ENCODE measurements at regions not wholly inside any gene's neighbourhood (a gene's known extent, or its start where the extent isn't known, plus 50 kb on each side); places are given as distances from the start of the nearest gene placed in this dataset.

DNA sequence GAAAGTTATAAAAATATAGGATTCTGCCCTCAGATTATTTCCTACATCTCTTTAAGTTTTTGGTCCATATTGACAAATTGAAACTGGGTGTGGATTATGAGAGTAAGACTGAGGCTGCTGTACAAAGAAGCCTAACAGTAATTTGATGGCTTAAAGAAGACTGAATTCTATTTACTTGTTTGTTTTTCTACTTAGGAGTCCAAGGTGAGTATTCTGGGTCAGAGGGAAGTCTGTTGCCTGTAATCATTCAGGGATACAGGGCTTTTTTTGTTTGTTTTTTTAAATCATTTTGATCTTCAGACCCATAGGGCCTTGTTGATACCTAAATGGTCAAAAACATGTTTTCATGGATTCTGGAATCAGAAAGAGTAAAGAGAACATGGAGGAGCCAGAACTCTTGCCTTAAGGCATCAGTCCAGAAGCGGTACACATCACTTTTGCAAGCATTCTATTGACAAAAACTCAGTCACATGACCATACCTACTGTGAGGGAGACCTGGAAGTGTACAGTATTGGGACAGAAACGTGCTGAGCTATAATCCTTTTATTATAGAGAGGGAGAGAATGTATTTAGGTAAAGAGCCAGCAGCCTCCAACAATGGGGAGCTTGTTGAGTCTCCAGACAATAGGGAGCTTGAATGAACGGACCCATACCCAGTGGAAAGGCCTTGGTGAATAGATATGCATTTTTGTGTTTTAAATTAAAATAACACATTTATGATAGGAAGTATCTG lies 102.7 kb downstream of the LRRC70 start:
- Histone ChIP-seq H4K20me1 (replicated peaks; ENCODE audit: control insufficient read depth, insufficient read depth, low read length) (no peaks in the 10 kb centered on the region), H3K79me2 (ENCODE audit: control insufficient read depth, insufficient read depth, low read length) (no peaks in the 10 kb centered on the region), H2AFZ (ENCODE audit: low read depth, low read length) (no peak overlapping the region), H3K4me1 (replicated peaks in 1 of 2; ENCODE audit: control insufficient read depth in 2 of 2, insufficient read depth in 2 of 2, low read length in 2 of 2) (no peaks in the 10 kb centered on the region), H3K4me2 (ENCODE audit: insufficient read depth, low read length) (no peak overlapping the region), H3K27me3 (ENCODE audit: control insufficient read depth in 2 of 2, insufficient read depth in 2 of 2, low read length in 2 of 2) (no peaks in the 10 kb centered on the region), H3K9me1 (ENCODE audit: control insufficient read depth, insufficient read depth, low read length) (no peaks in the 10 kb centered on the region), H3K4me3 (no peak overlapping the region), H3K9ac (ENCODE audit: insufficient read depth in 1 of 2, low read depth in 2 of 2, low read length in 2 of 2) (no peak overlapping the region), H3K36me3 (ENCODE audit: control insufficient read depth, insufficient read depth, low read length) (no peaks in the 10 kb centered on the region), H3K9me3 (replicated peaks; ENCODE audit: control insufficient read depth, insufficient read depth, low read depth, low read length) (peaks cover 2% of the 10 kb centered on the region; the same call in 1 of the 2 replicates), H3K27ac (ENCODE audit: extremely low read depth, low read depth, low read length) (no peak overlapping the region)
- TF ChIP-seq HDAC8 (tag; IDR thresholded peaks at IDR 0.05): no peak
- TF ChIP-seq, protein P1, sequence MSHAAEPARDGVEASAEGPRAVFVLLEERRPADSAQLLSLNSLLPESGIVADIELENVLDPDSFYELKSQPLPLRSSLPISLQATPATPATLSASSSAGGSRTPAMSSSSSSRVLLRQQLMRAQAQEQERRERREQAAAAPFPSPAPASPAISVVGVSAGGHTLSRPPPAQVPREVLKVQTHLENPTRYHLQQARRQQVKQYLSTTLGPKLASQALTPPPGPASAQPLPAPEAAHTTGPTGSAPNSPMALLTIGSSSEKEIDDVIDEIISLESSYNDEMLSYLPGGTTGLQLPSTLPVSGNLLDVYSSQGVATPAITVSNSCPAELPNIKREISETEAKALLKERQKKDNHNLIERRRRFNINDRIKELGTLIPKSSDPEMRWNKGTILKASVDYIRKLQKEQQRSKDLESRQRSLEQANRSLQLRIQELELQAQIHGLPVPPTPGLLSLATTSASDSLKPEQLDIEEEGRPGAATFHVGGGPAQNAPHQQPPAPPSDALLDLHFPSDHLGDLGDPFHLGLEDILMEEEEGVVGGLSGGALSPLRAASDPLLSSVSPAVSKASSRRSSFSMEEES (CRISPR knock-in tag; IDR thresholded peaks at IDR 0.05): peak; percentile 59; the same call in 1 of the 2 replicates
- BruUV-seq (replicated peaks): no TSS peak
- intact Hi-C loops (cut with micrococcal nuclease): no loop called here
- ATAC-seq: no peak
- no peak for FAIRE-seq
- no peak for DNase-seq (ENCODE audit: extremely low read depth in 1 of 4, low spot score in 3 of 4)
- in situ Hi-C loops (cut with MboI): no loop called here
- CTCF ChIA-PET (ENCODE audit: low intra/inter-chr PET ratio): no interaction called here
- POLR2A ChIA-PET: no interaction called here
- WGBS (ENCODE audit: insufficient coverage, low coverage, missing lambda C conversion rate): 3% methylated on average over 3 of the region's 3 CpGs

DNA sequence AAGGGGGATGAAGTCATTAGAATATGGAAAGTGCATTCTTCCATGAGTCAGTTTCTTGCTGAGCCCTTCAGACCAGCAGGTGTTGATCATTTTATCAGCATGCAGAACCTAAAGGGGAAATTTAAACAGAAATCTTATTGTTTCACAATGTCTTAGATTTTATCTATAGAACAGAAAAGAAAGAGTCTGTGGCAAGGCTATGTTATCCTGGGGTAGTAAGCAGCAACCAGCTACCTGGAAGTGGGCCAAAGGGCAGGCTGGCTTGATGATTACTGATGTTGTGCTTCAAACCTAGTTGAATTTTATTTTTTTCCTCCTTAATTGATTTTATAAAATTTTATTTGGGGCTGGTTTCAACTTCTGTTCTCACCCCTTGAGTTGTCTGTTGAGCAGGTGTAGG lies 101.5 kb downstream of the LRRC70 start:
- Histone ChIP-seq H3K9me3 (replicated peaks; ENCODE audit: control insufficient read depth, insufficient read depth, low read depth, low read length) (peaks cover 2% of the 10 kb centered on the region; the same call in 1 of the 2 replicates), H2AFZ (ENCODE audit: low read depth, low read length) (no peak overlapping the region), H3K4me1 (replicated peaks in 1 of 2; ENCODE audit: control insufficient read depth in 2 of 2, insufficient read depth in 2 of 2, low read length in 2 of 2) (no peaks in the 10 kb centered on the region), H3K27ac (ENCODE audit: extremely low read depth, low read depth, low read length) (no peak overlapping the region), H3K79me2 (ENCODE audit: control insufficient read depth, insufficient read depth, low read length) (no peaks in the 10 kb centered on the region), H3K4me2 (ENCODE audit: insufficient read depth, low read length) (no peak overlapping the region), H3K36me3 (ENCODE audit: control insufficient read depth, insufficient read depth, low read length) (no peaks in the 10 kb centered on the region), H3K27me3 (ENCODE audit: control insufficient read depth in 2 of 2, insufficient read depth in 2 of 2, low read length in 2 of 2) (no peaks in the 10 kb centered on the region), H3K9me1 (ENCODE audit: control insufficient read depth, insufficient read depth, low read length) (no peaks in the 10 kb centered on the region), H3K4me3 (no peak overlapping the region), H4K20me1 (replicated peaks; ENCODE audit: control insufficient read depth, insufficient read depth, low read length) (no peaks in the 10 kb centered on the region), H3K9ac (ENCODE audit: insufficient read depth in 1 of 2, low read depth in 2 of 2, low read length in 2 of 2) (no peak overlapping the region)
- in situ Hi-C loops (cut with MboI) (no loop called here), intact Hi-C loops (cut with micrococcal nuclease) (no loop called here)
- TF ChIP-seq, protein P2, sequence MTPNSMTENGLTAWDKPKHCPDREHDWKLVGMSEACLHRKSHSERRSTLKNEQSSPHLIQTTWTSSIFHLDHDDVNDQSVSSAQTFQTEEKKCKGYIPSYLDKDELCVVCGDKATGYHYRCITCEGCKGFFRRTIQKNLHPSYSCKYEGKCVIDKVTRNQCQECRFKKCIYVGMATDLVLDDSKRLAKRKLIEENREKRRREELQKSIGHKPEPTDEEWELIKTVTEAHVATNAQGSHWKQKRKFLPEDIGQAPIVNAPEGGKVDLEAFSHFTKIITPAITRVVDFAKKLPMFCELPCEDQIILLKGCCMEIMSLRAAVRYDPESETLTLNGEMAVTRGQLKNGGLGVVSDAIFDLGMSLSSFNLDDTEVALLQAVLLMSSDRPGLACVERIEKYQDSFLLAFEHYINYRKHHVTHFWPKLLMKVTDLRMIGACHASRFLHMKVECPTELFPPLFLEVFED (CRISPR knock-in tag; conservative IDR thresholded peaks at IDR 0.05): no peak
- TF ChIP-seq CSDE1 (IDR thresholded peaks at IDR 0.05) (no peak), ZNF644 (tag; IDR thresholded peaks at IDR 0.05; ENCODE audit: low read depth) (no peak)
- FAIRE-seq: no peak
- no peak for DNase-seq (ENCODE audit: extremely low read depth in 1 of 4, low spot score in 3 of 4)
- no peak for ATAC-seq
- BruUV-seq (replicated peaks): no TSS peak
- ChIA-PET POLR2A (no interaction called here), CTCF (ENCODE audit: low intra/inter-chr PET ratio) (no interaction called here)

All from K562 (cell line).